NAMALWA (cell line): ENCODE measurements at regions not wholly inside any gene's neighbourhood (a gene's known extent, or its start where the extent isn't known, plus 50 kb on each side); places are given as distances from the start of the nearest gene placed in this dataset.

Source experiments
- DNase-seq: peaks from one replicate; pipeline ENCODE4 v3.0.0-alpha.2; 2015; ENCODE audit warnings: low spot score

DNA sequence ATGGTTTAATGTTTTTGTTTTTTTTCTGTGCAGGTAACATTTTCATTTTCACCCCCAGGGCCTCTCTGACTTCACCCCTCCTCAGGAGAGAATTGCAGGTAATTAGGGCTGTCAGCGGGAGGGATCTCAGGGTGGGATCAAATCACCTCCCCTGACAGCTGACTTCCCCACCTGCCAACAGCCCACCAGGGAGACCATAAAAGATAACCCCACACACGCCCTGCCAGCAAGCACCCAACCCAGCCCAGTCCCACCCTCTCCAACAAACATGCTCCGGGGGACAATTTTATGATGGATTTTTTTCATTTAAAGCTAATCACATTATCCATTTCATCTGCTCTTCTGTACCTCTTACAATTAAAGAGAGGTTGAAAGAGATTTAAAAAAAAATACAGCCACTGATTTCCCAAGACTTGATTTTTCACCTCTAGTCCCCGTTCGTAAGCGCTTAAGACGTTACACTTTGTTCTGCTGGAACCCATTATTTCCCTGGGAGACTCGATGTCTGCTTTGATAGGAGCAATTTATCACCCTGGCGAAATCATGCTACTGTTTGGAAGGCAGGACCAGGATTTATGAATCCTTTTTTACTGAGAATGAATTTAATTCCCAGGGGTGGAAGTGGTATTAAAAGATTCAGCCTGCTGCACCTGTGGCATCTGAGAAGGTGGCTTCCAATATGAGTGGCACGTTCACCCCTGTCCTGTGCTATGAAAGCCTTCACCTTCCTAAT lies 232.9 kb upstream of the ID2 start:
- DNase-seq, result no peak

DNA sequence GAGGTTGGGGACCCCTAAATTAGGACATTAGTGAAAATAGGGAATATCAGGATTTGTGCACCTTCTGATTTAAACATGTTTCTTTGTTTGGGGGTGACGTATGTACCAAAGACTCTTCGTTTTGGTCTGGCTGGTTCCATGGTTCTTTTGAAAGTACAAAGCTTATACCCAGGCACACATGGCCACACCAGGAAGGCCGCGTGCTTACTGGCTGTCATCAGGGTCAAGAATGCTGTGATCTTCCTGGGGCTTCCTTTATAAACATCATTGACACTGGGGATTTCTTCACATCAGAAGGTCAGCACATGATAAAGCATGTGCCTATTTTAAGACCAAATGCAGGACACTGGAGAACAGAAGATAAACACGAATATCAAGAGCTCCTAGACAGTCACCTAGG lies 230.6 kb upstream of the ID2 start:
- DNase-seq, result no peak

DNA sequence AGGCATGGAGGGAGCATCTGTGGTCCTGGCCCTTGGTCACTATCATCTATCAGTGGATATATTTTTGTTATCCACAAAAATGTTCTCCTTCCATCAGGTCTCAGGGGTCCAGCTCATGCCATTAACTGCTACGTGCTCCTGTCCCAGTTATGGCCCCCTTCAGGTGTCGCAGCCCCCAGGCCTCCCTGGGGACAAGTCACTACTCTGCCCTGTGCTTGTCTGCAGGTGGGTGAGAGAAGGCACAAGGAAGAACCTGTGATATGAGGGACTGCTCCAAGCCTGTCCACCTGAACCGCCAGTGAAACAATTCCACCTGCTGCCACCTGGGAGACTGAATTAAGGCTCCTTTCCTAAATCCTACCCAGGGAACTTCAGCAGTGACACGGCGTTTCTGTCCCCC lies 229.6 kb upstream of the ID2 start:
- no peak for DNase-seq

DNA sequence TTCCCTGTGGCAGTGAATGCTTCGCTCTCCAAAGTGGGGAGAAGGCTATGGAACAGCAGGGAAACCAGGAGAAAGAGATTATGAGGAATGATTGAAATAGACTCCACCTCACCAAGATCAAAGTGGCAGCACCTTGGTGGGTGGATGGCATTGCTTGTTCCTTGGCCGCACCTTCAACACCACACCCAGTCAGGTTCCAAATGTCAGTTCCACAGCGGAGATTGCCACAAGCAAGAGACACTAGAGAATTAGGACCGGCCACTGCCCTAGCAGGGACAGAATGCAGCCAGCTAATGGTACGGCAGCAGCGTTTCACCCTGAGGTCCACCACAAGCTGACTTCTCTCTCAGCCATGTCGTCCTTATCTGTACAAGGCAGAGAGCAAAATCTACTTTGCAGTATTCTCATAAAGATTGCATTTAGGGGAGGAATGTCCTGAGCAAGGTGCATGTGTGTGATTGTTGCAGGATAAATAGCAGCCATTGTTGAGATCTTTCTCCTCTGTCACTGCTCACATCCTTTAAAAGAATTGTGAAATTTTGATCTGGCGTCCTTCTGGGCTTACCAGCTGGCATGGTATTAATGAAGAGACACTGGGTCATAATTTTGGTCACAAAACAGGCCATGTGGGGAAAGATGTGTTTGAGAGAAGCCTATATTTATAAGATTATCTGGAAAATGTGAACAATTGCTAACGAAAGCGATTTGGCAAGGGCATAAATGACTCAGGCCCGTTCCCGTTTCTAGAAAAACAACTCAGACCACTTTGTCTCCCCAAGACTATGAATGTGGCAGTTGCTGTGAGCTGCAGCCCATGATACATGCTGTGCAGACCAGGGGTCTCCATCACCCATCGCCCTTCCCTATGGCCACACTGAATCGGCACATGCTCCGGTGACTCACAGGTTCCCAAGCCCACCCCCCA lies 228.6 kb upstream of the ID2 start:
- no peak for DNase-seq

DNA sequence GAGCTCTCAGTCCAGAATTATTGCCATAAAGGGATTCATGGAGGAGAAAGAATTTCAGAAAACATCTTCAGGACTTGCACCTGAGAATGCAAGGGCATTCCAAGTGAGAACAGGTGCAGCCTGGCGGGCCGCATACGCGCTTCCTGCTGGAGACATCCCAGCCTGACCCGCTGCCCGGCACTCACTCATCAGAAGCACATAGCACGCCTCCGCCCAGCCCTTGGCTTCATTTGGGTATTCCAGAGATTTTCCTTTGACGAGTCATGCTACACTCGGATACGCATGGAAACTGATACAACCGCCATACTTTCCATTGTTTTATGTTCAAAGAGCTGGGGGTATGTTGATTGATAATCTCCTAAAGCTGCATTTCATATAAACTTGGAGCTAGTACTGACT lies 228.0 kb upstream of the ID2 start:
- DNase-seq, result no peak

DNA sequence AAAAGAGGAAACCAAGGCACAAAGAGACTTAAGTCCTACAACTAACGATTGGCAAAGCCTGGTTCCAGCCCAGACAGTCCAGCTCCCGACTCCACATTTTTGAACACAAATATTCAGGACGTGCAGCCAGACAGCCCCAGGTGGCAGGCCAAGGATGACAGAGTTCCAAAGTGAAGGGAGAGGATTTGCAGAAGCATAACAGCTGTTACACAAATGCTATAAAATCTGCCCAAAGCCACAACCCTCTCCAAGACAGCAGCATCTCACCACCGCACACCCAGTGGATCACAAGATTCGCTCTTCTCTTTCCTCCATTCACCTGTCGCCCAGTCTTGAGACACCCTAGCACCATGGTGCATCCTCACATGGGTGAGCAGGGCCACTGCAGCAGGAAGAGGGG lies 227.1 kb upstream of the ID2 start:
- DNase-seq, result no peak

DNA sequence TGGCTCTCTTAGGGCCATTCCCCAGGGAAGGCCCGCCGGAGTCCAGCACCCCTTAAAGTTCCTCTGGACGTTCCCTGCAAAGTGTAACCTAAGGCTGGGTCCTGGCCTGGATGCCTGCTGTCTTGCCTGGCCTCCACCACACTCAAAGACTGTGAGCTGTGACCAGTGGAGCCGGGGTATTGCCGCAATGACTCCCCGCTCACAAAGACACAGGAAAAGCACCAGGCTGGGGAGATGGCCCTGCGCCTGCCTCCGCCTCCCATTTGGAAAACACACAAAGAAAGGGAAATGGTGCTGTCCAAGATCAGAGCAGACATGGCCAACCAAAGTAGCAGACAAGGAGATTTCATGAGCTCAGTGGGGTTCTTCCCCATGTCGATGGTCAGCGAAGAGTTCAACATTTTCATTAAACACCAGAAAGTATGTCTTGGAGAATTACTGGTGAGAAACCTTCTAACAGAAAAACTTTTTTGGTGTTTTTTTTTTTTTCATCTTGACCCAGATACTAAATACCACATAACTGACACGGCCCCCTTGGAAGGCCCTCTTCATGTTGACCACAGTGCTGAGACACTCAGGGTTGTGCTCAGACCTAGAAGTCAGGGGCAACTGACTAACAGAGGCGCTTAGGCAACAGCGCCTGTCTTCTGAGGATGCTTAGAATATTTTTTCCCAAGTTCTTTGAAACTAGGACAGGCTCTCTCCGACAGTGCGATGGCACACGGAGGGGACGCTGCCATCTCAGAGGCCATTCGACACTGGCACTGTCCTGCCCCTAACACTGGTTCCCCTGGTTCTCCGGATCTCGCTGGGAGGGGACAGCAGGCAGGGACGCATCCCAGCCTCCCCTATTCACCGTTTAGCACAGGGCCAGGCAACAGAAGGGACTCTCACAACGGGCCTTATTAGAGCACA lies 226.4 kb upstream of the ID2 start:
- no peak for DNase-seq

DNA sequence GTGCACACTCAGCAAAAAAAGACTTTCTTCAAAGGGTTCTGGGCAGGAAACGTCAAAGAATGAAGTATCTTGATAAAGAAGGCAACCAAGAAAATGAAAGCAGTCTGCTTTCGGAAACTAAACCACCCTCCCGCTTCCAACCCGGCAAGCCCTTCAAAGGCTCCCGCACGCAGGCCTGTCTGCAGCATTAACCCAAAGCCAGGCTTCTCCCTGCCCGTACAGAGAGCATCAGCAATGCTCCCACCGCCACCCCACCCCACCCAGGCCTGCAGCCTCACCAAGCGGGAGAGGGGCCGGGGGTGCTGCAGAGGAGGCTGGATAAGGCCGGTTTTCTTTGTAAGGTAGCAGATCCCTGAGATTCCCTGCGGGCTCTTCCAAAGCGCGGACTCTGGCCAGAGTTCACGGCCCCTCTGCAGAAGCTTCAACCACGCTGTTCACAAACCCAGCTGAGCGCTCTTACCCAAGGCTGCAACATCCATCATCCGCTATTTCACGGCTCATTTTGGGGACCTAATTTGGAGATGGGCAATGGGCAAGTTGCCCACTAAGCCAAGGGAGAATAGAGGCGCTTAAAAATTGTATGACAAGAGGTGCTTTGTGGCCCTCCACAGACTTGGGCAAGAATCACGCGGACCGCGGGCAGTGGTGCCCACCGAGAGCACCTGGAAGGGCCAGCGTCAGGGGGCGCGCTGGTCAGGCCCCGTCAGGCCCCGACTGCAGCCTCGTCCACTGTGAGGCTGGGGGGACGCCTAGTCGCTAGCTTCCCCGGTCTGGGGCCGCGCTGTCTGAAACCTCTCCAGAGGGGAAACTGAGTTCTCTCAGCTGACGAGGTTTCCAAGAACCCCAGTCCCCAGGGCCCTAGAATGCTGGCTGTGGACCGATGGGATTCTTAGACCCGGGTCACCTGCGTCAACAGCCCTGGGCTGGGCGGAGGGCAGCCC lies 225.4 kb upstream of the ID2 start:
- DNase-seq, result no peak

DNA sequence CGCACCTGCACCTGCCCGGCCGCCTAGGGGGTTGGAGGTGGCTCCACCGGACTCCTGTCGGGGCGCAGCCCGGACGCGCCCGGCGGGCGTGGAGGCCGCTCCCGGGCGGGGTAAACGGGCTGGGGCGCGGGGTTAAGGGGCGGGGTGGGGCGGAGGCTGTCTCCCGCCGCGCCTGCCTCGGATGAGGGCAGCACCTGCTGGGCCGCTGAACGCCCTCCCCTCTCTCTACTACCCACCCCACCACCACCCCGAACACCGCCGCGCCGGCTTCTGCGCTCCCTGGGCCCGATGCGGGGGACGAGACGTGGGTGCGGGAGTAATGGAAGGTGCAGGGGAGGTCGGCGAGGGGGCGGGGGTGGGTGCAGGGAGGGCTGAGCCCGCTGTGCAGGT lies 224.8 kb upstream of the ID2 start:
- no peak for DNase-seq

DNA sequence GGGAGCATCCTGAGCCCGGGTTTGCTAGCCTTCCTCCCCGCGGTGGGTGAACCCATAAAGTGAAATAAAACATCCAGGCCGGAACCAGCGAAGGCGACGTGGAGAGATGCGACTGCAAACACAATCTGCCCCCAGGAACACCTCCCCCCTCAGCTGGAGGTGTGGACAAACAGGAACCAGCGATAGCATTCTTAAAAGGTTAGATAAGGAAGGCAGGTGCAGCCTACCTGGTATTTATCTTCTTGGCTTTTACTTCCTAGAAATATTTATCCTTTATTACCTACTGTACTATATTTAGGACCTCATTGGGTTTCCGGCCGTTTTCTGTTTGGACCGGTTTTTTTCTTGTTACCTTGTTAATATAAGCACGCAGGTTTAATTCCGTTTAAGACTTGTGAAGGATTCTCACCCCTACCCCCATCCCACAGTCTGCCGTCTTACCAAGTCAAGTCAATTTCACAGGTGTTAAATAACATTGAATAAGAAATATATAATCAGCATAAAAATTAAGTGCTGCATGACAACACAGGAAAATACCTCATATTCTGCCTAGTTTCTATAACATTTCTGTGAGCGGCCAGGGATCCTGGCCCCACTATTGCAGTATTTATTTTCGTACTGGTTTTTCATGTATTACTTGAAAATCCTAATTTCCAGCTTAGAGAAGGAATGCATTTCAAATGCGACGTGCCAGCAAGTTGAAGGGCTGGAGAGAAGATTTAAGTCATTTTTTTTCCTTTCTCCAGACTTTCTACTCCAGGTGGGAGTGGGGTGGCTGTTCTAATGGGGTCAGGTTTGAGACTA lies 224.0 kb upstream of the ID2 start:
- DNase-seq, result no peak

DNA sequence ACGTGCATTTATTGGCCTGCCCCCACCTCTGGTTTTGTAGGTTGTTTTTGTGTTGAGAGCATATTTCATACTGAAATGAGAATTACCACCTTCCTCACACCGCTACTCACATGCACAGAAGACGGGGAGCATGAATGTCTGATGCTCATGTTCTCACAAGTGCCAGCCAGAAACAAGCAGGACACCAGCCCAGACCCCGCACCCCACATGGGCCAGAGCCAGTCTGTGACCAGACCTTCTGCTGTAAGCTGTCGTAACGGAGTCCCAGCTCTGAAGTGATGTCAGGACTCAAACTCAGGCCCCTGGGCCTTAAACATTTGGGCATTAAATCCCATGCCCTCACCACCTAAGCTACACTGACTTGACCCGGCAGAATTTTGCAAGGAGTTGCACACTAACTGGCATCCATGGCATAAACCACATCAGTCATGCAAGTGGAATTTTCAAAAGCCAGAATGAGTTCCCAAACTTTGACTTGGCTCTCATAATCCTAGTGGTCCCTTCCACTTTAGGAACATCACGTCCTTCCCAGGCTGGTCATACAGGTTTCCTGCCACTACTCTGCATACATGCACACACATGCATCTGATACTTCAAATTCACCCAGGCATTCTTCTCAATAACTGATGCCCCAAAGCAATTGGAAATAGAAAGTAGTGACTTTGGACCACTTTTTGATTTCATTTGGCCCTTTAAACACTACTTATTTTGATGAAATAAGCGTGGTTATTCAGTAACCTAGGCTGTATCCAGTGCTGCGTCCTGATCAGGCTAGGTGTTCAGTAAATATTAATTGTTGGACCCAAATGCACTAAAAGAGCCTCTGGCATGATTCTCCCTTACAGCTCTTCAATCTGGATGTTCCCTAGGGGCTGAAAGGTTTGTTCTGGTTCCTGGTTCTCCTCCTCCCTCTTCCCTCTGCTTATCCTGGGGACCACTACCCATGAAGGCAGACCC lies 223.1 kb upstream of the ID2 start:
- DNase-seq, result no peak

DNA sequence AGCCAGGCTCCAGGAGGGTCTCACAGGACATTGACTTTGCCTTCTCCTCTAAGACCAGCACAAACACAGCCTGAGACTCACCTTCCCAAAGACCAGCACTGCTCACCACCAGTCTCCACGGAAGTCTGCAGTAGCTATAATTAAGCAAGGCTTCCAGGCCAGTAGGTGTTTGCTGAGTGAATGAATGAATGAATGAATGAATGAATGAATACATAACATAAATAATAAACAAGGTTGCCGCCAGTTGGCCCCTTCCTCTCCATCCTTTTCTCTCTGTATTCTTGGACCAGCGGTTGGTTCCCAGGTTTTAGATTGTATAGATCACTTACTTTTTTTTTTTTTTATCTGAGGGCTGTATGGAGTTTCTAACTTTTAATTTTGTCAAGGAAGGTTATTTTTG lies 222.4 kb upstream of the ID2 start:
- no peak for DNase-seq

DNA sequence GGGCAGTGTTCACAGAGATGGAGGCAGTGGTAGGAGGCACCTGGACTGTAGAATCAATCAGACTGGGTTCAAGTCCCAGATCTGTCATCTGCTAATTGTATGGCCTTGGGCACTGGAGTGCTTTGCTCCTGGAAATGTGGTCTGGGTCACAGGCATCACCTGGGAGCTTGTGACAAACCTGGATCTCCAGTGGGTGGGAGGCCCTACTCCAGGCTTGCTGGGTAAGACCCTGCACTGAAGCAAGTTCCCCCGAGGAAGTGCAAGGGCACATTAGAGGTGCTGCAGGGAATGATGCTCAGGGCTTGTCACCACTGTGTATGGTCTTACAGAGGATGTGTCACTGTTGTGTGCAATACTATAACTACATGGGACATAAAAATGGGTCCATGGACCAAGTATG lies 220.5 kb upstream of the ID2 start:
- no peak for DNase-seq

DNA sequence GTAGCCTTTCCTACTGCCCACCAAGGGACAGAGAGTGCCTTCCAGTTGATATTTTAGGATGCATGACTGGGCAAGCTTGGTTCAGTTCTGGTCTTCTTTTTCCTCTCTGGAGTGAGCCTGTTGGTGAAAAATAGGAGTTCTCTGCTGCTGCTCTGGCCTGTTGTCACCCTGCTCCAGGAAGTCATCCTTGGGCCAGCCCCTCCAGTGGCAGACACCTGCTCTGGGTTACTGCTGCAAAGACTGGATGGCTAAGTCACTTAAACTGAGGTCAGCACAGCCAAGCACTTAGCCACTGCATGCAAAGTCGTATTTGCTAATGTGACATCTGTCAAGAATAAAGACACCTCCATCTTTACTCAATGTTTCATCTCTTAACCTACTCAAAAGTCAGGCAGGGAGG lies 219.6 kb upstream of the ID2 start:
- DNase-seq, result no peak

DNA sequence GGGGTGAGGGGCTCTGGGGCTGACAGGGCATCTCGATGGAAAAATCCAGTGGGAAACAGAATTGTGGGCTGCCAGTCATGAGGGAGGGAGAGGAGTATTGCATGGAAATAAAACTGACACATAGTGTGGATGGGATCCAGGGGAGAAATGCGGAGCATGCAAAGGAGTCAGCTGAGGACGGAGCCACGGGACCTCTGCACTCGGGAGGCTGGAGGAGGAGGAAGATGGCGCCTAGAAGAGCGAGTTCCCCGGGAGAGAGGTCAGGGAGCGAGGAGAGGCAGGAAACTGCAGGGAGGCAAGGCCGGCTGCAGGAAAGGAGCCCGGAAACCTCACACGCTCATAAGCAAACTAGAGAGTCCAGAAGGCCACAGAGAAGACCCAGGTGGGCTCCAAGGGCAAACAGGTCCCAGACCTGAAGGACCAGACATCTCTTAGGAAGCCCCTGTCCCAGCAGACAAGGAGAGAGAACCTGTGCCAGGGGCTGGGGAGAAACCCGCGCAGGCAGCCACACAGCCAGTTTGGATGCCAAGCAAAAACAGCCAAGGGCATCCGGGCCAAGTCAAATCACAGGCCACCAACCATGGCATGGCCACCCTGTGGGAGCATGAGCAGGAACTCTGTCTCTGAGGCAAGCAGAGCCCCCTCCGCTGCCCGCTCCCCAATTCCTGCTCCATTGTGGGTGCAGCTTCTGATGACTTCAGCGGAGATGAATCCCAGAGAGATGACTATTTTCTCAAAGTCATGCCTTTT lies 218.8 kb upstream of the ID2 start:
- no peak for DNase-seq

DNA sequence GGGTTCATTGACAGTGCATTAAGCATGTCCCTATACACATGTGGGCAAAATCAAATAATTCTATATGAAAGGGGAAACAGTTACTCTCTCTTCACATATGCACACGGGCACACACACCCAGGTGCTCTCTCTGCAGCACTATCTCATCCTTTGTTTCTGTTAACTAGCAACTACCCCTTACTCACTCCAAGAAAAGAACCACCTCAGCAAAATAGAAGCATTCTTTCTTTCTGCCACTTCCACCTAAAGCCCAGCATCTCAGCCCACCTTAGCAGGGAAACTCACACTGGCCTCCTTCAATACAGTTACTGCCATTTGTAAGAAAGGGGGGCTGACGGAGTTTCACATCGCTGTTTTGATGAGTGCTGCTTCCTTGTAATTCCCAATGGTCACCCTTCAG lies 216.3 kb upstream of the ID2 start:
- DNase-seq, result no peak

DNA sequence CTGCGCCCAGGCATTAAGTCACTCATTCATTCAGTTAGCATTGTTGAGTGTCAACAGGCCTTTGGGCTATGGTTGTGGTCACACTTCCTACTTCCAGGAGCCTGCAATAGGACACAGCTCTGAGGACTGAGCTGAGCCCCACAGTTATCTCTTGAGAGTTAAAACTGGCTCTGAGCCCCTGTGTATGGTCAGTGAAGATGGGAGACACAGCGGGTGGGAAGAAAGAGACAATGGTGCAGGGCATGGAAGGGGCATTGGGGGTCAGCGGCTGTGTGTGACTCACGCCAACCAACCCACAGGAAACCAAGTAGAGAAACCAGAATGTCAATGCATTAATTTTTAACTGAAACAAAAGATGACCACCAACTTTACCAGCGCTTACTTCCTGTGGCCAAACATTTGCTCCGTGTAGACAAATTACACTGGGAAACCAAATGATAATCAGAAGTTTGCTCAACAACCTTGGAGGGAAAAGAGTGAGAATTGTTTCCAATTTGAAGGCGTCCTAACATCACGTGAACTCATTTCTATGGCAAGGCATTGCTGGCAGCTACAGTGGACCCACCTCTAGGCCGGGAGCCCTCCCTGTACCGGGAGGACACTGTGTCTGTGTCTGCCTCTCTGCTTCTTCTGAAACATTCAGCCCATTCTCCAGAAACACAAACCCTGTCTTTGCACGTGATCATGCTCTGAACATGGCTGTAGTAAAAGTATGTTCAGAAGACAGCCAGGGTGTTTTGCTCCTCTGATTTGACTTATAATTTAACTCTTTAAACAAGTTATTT lies 212.0 kb upstream of the ID2 start:
- DNase-seq, result no peak
